ENCODE measurements at regions not wholly inside any gene's neighbourhood (a gene's known extent, or its start where the extent isn't known, plus 50 kb on each side); places are given as distances from the start of the nearest gene placed in this dataset.

- no peak overlapping the region for H3K4me3 Mint-ChIP-seq
- H3K36me3 Mint-ChIP-seq (ENCODE audit: insufficient read depth): no peaks in the 10 kb centered on the region
- ATAC-seq (replicated peaks; ENCODE audit: extremely low read depth, poor library complexity, severe bottlenecking) (peak; percentile 95), DNase-seq (ENCODE audit: low spot score in 2 of 2) (peak; percentile 78 to 84)
- H3K4me1 Mint-ChIP-seq: peaks cover 23% of the 10 kb centered on the region
- H3K27me3 Mint-ChIP-seq: no peaks in the 10 kb centered on the region
- H3K27ac Mint-ChIP-seq (ENCODE audit: low read depth): peak overlapping the region; percentile 30
- H3K9me3 Mint-ChIP-seq: no peaks in the 10 kb centered on the region
These were observed 53.8 kb downstream of the IER5 start for GRCh38 chr1:181142096-181142958.

GRCh38 chr1:181143102-181143859 is 54.8 kb downstream of the IER5 start:
- no peak overlapping the region for H3K27ac Mint-ChIP-seq (ENCODE audit: low read depth)
- DNase-seq (ENCODE audit: low spot score in 2 of 2): no peak
- no peaks in the 10 kb centered on the region for H3K9me3 Mint-ChIP-seq
- no peaks in the 10 kb centered on the region for H3K36me3 Mint-ChIP-seq (ENCODE audit: insufficient read depth)
- no peaks in the 10 kb centered on the region for H3K27me3 Mint-ChIP-seq
- H3K4me3 Mint-ChIP-seq: no peak overlapping the region
- no peak for ATAC-seq (replicated peaks; ENCODE audit: extremely low read depth, poor library complexity, severe bottlenecking)
- peaks cover 25% of the 10 kb centered on the region for H3K4me1 Mint-ChIP-seq

- Mint-ChIP-seq H3K4me3 (no peak overlapping the region), H3K36me3 (ENCODE audit: insufficient read depth) (no peaks in the 10 kb centered on the region), H3K9me3 (no peaks in the 10 kb centered on the region), H3K4me1 (peaks cover 25% of the 10 kb centered on the region), H3K27me3 (no peaks in the 10 kb centered on the region), H3K27ac (ENCODE audit: low read depth) (no peak overlapping the region)
- ATAC-seq (replicated peaks; ENCODE audit: extremely low read depth, poor library complexity, severe bottlenecking) (no peak), DNase-seq (ENCODE audit: low spot score in 2 of 2) (no peak)
These were observed 55.7 kb downstream of the IER5 start for GRCh38 chr1:181144238-181144637.

- Mint-ChIP-seq H3K27ac (ENCODE audit: low read depth) (no peak overlapping the region), H3K4me3 (peak overlapping the region; percentile 58), H3K9me3 (no peaks in the 10 kb centered on the region), H3K36me3 (ENCODE audit: insufficient read depth) (no peaks in the 10 kb centered on the region), H3K4me1 (peaks cover 41% of the 10 kb centered on the region), H3K27me3 (no peaks in the 10 kb centered on the region)
- DNase-seq (ENCODE audit: low spot score in 2 of 2): no peak
- ATAC-seq (replicated peaks; ENCODE audit: extremely low read depth, poor library complexity, severe bottlenecking): no peak
These were observed 60.1 kb downstream of the IER5 start for GRCh38 chr1:181148636-181149035.

- no peaks in the 10 kb centered on the region for H3K27me3 Mint-ChIP-seq
- H3K4me1 Mint-ChIP-seq: peaks cover 41% of the 10 kb centered on the region
These were observed 61.0 kb downstream of the IER5 start for GRCh38 chr1:181149326-181150125.

GRCh38 chr1:181150273-181150672 is 61.8 kb downstream of the IER5 start:
- DNase-seq (ENCODE audit: low spot score in 2 of 2) (no peak), ATAC-seq (replicated peaks; ENCODE audit: extremely low read depth, poor library complexity, severe bottlenecking) (no peak)
- no peak overlapping the region for H3K27ac Mint-ChIP-seq (ENCODE audit: low read depth)
- no peaks in the 10 kb centered on the region for H3K9me3 Mint-ChIP-seq
- no peak overlapping the region for H3K4me3 Mint-ChIP-seq
- no peaks in the 10 kb centered on the region for H3K36me3 Mint-ChIP-seq (ENCODE audit: insufficient read depth)
- no peaks in the 10 kb centered on the region for H3K27me3 Mint-ChIP-seq
- H3K4me1 Mint-ChIP-seq: peaks cover 41% of the 10 kb centered on the region

More at GRCh38 chr1:181149326-181150125, 61.0 kb downstream of the IER5 start:
- Mint-ChIP-seq H3K4me3 (peak overlapping the region; percentile 58), H3K27ac (ENCODE audit: low read depth) (peak overlapping the region; percentile 82), H3K9me3 (no peaks in the 10 kb centered on the region), H3K36me3 (ENCODE audit: insufficient read depth) (no peaks in the 10 kb centered on the region)
- ATAC-seq (replicated peaks; ENCODE audit: extremely low read depth, poor library complexity, severe bottlenecking) (peak; percentile 100), DNase-seq (ENCODE audit: low spot score in 2 of 2) (peak; percentile 29 to 54)

GRCh38 chr1:181150842-181151241 is 62.3 kb downstream of the IER5 start:
- no peak for ATAC-seq (replicated peaks; ENCODE audit: extremely low read depth, poor library complexity, severe bottlenecking)
- H3K27me3 Mint-ChIP-seq: no peaks in the 10 kb centered on the region
- H3K9me3 Mint-ChIP-seq: no peaks in the 10 kb centered on the region
- H3K4me3 Mint-ChIP-seq: no peak overlapping the region
- no peak overlapping the region for H3K27ac Mint-ChIP-seq (ENCODE audit: low read depth)
- H3K36me3 Mint-ChIP-seq (ENCODE audit: insufficient read depth): no peaks in the 10 kb centered on the region
- no peak for DNase-seq (ENCODE audit: low spot score in 2 of 2)
- peaks cover 41% of the 10 kb centered on the region for H3K4me1 Mint-ChIP-seq

- H3K27me3 Mint-ChIP-seq: no peaks in the 10 kb centered on the region
- peak overlapping the region; percentile 27 for H3K27ac Mint-ChIP-seq (ENCODE audit: low read depth)
- peaks cover 41% of the 10 kb centered on the region for H3K4me1 Mint-ChIP-seq
- H3K36me3 Mint-ChIP-seq (ENCODE audit: insufficient read depth): no peaks in the 10 kb centered on the region
- no peak for DNase-seq (ENCODE audit: low spot score in 2 of 2)
- no peak for ATAC-seq (replicated peaks; ENCODE audit: extremely low read depth, poor library complexity, severe bottlenecking)
- H3K4me3 Mint-ChIP-seq: no peak overlapping the region
- no peaks in the 10 kb centered on the region for H3K9me3 Mint-ChIP-seq
These were observed 63.2 kb downstream of the IER5 start for GRCh38 chr1:181151378-181152326.

- no peaks in the 10 kb centered on the region for H3K36me3 Mint-ChIP-seq (ENCODE audit: insufficient read depth)
- H3K27me3 Mint-ChIP-seq: no peaks in the 10 kb centered on the region
- no peak for DNase-seq (ENCODE audit: low spot score in 2 of 2)
- no peak for ATAC-seq (replicated peaks; ENCODE audit: extremely low read depth, poor library complexity, severe bottlenecking)
- H3K27ac Mint-ChIP-seq (ENCODE audit: low read depth): no peak overlapping the region
- H3K4me1 Mint-ChIP-seq: peaks cover 33% of the 10 kb centered on the region
- H3K4me3 Mint-ChIP-seq: no peak overlapping the region
- no peaks in the 10 kb centered on the region for H3K9me3 Mint-ChIP-seq
These were observed 64.6 kb downstream of the IER5 start for GRCh38 chr1:181152892-181153633.

GRCh38 chr1:181153634-181153961 is 65.1 kb downstream of the IER5 start:
- ATAC-seq (replicated peaks; ENCODE audit: extremely low read depth, poor library complexity, severe bottlenecking) (no peak), DNase-seq (ENCODE audit: low spot score in 2 of 2) (no peak)
- Mint-ChIP-seq H3K9me3 (no peaks in the 10 kb centered on the region), H3K4me1 (peaks cover 35% of the 10 kb centered on the region), H3K4me3 (no peak overlapping the region), H3K36me3 (ENCODE audit: insufficient read depth) (no peaks in the 10 kb centered on the region), H3K27me3 (no peaks in the 10 kb centered on the region), H3K27ac (ENCODE audit: low read depth) (no peak overlapping the region)

- Mint-ChIP-seq H3K4me1 (peaks cover 38% of the 10 kb centered on the region), H3K4me3 (no peak overlapping the region), H3K9me3 (no peaks in the 10 kb centered on the region), H3K27ac (ENCODE audit: low read depth) (no peak overlapping the region), H3K27me3 (no peaks in the 10 kb centered on the region), H3K36me3 (ENCODE audit: insufficient read depth) (peaks cover 7% of the 10 kb centered on the region)
- no peak for ATAC-seq (replicated peaks; ENCODE audit: extremely low read depth, poor library complexity, severe bottlenecking)
- no peak for DNase-seq (ENCODE audit: low spot score in 2 of 2)
These were observed 66.8 kb downstream of the IER5 start for GRCh38 chr1:181155339-181155738.

Measured in central memory CD8-positive, alpha-beta T cell (primary cell).